HG03457 (cell line): ENCODE measurements at regions not wholly inside any gene's neighbourhood (a gene's known extent, or its start where the extent isn't known, plus 50 kb on each side); places are given as distances from the start of the nearest gene placed in this dataset.
A peak's percentile ranks its signal among the peaks of the same experiment; 100 is the strongest.

Experiments
- ATAC-seq: cut with Tn5 transposase; IDR thresholded peaks from one replicate; pipeline ENCODE4 v1.9.1; 2021; ENCODE audit warnings: moderate number of reproducible peaks; ENCODE audit not compliant: unreplicated experiment

GRCh38 chr6:166106076-166106686, 61.5 kb downstream of the TBXT start:
- ATAC-seq = peak; percentile 71

- no peak for ATAC-seq
Measured at GRCh38 chr6:166105341-166106075, 62.1 kb downstream of the TBXT start.

- ATAC-seq = no peak
Measured at GRCh38 chr6:166104872-166105271, 62.8 kb downstream of the TBXT start.

- ATAC-seq = no peak
Measured at GRCh38 chr6:166104107-166104506, 63.5 kb downstream of the TBXT start.

- no peak for ATAC-seq
Measured at GRCh38 chr6:166101819-166102419, 65.7 kb downstream of the TBXT start.

- ATAC-seq = peak; percentile 87
Measured at GRCh38 chr6:166097914-166098522, 69.6 kb downstream of the TBXT start.

- ATAC-seq = no peak
Measured at GRCh38 chr6:166087852-166088251, 79.8 kb downstream of the TBXT start.

- no peak for ATAC-seq
Measured at GRCh38 chr6:166087246-166087645, 80.4 kb downstream of the TBXT start.

GRCh38 chr6:166085500-166085899, 82.2 kb downstream of the TBXT start:
- ATAC-seq = no peak

GRCh38 chr6:166084951-166085350, 82.7 kb downstream of the TBXT start:
- no peak for ATAC-seq

- ATAC-seq = no peak
Measured at GRCh38 chr6:166079841-166080240, 87.8 kb downstream of the TBXT start.

GRCh38 chr6:166078294-166078693, 89.4 kb downstream of the TBXT start:
- ATAC-seq = no peak

GRCh38 chr6:166076625-166077024, 91.0 kb downstream of the TBXT start:
- ATAC-seq = no peak

GRCh38 chr6:166075925-166076324, 91.7 kb downstream of the TBXT start:
- no peak for ATAC-seq

- no peak for ATAC-seq
Measured at GRCh38 chr6:166075186-166075585, 92.5 kb downstream of the TBXT start.

- ATAC-seq = no peak
Measured at GRCh38 chr6:166073082-166073481, 94.6 kb downstream of the TBXT start.

- no peak for ATAC-seq
Measured at GRCh38 chr6:166068768-166069167, 98.9 kb downstream of the TBXT start.

- ATAC-seq = no peak
Measured at GRCh38 chr6:166058064-166058739, 109.4 kb downstream of the TBXT start.

GRCh38 chr6:166057431-166057830, 110.2 kb downstream of the TBXT start:
- no peak for ATAC-seq

- ATAC-seq = no peak
Measured at GRCh38 chr6:166056637-166057036, 111.0 kb downstream of the TBXT start.

GRCh38 chr6:166055801-166056200, 111.8 kb downstream of the TBXT start:
- no peak for ATAC-seq
